IMR-90 (cell line): ENCODE measurements at regions not wholly inside any gene's neighbourhood (a gene's known extent, or its start where the extent isn't known, plus 50 kb on each side); places are given as distances from the start of the nearest gene placed in this dataset.

Experiments
- ATAC-seq: fragments of 200-7000 bp; cut with Tn5 transposase; 2 replicates; pipeline ENCODE4 v1.9.1; 2020; ENCODE audit warnings: low read depth, mild to moderate bottlenecking, moderate library complexity
- BruUV-seq: library from RNA; stranded (reverse); fragments of 400-500 nt; replicated peaks from 2 replicates; lab custom pipeline; 2021; lab: Mats Ljungman, UMichigan
- CTCF ChIA-PET: fragments of 300-600 bp; formaldehyde crosslinking; extraction: SDS; loops from one replicate; lab custom pipeline; 2021; ENCODE audit warnings: antibody characterized with exemption; lab: Yijun Ruan, JAX
- POLR2A ChIA-PET: fragments of 300-600 bp; sonication (Branson Sonifier 250); formaldehyde crosslinking; loops from one replicate; lab custom pipeline; 2022; ENCODE audit warnings: antibody characterized with exemption; ENCODE audit not compliant: unreplicated experiment; lab: Charles Lee
- DNase-seq: peaks from one replicate; pipeline ENCODE4 v3.0.0; 2013
- H2AFZ ChIP-seq: replicated peaks from 2 replicates; pipeline ENCODE3; 2013; ENCODE audit warnings: low read length, mild to moderate bottlenecking; ENCODE audit not compliant: poor library complexity
- H2AK5ac ChIP-seq: 2 replicates; pipeline ENCODE4 v1.6.1; 2013; ENCODE audit warnings: low read depth, low read length, inconsistent platforms
- H2AK9ac ChIP-seq: replicated peaks from 2 replicates; pipeline ENCODE3; 2013; ENCODE audit warnings: mild to moderate bottlenecking, low read depth, low read length, moderate library complexity; ENCODE audit not compliant: poor library complexity
- H2BK120ac ChIP-seq: 2 replicates; pipeline ENCODE4 v1.6.1; 2013; ENCODE audit warnings: low read depth, low read length, inconsistent platforms
- H2BK15ac ChIP-seq: 3 replicates; pipeline ENCODE4 v1.6.1; 2013; ENCODE audit warnings: low read depth, low read length, inconsistent platforms
- H2BK20ac ChIP-seq: 2 replicates; pipeline ENCODE4 v1.6.1; 2013; ENCODE audit warnings: low read depth, mild to moderate bottlenecking, inconsistent platforms, low read length, moderate library complexity
- H2BK5ac ChIP-seq: 2 replicates; pipeline ENCODE4 v1.6.1; 2013; ENCODE audit warnings: mild to moderate bottlenecking, low read depth, low read length, inconsistent platforms; ENCODE audit not compliant: poor library complexity, severe bottlenecking
- H3K14ac ChIP-seq: replicated peaks from 2 replicates; pipeline ENCODE4 v1.6.1; 2013; ENCODE audit warnings: low read depth, low read length, inconsistent platforms
- H3K18ac ChIP-seq: 2 replicates; pipeline ENCODE4 v1.6.1; 2013; ENCODE audit warnings: low read depth, low read length, control low read depth
- H3K23ac ChIP-seq: 2 replicates; pipeline ENCODE4 v1.6.1; 2013; ENCODE audit warnings: low read depth, low read length, inconsistent platforms
- H3K27ac ChIP-seq: 2 replicates; pipeline ENCODE4 v1.5.1; 2013; ENCODE audit warnings: mild to moderate bottlenecking, control low read depth, low read length; ENCODE audit not compliant: insufficient read depth
- H3K27me3 ChIP-seq: 2 replicates; pipeline ENCODE4 v1.6.1; 2013; ENCODE audit warnings: low read length; ENCODE audit not compliant: control insufficient read depth, insufficient read depth
- H3K36me3 ChIP-seq: 2 replicates; pipeline ENCODE4 v1.6.1; 2013; ENCODE audit warnings: low read length, mixed read lengths; ENCODE audit not compliant: control insufficient read depth, insufficient read depth
- H3K4ac ChIP-seq: 2 replicates; pipeline ENCODE4 v1.6.1; 2013; ENCODE audit warnings: low read depth, low read length, inconsistent platforms
- H3K4me1 ChIP-seq: 2 replicates; pipeline ENCODE4 v1.6.1; 2013; ENCODE audit warnings: low read length, mixed read lengths; ENCODE audit not compliant: control insufficient read depth, insufficient read depth
- H3K4me2 ChIP-seq: 2 replicates; pipeline ENCODE4 v1.6.1; 2013; ENCODE audit warnings: low read depth, mild to moderate bottlenecking, control low read depth, low read length, moderate library complexity
- H3K4me3 ChIP-seq: 2 replicates; pipeline ENCODE4 v1.5.1; 2013; ENCODE audit warnings: low read depth, mild to moderate bottlenecking, control low read depth, low read length, moderate library complexity; ENCODE audit not compliant: insufficient read depth
- H3K56ac ChIP-seq: 2 replicates; pipeline ENCODE4 v1.6.1; 2013; ENCODE audit warnings: low read length, inconsistent platforms; ENCODE audit not compliant: insufficient read depth; ENCODE audit errors: extremely low read depth
- H3K79me1 ChIP-seq, 2 experiments: 2 replicates each; pipeline ENCODE4 v1.6.1; 2013; ENCODE audit warnings: low read length in 2 of 2, inconsistent platforms in 1 of 2, low read depth in 1 of 2
- H3K9ac ChIP-seq: 2 replicates; pipeline ENCODE4 v1.6.1; 2013; ENCODE audit warnings: low read depth, low read length, control low read depth
- H3K9me1 ChIP-seq: 2 replicates; pipeline ENCODE4 v1.6.1; 2013; ENCODE audit warnings: low read length, inconsistent platforms; ENCODE audit not compliant: insufficient read depth
- H3K9me3 ChIP-seq: 2 replicates; pipeline ENCODE4 v1.6.1; 2013; ENCODE audit warnings: low read length; ENCODE audit not compliant: control insufficient read depth, insufficient read depth
- H4K20me1 ChIP-seq: 2 replicates; pipeline ENCODE4 v1.6.1; 2013; ENCODE audit warnings: low read length, inconsistent platforms; ENCODE audit not compliant: insufficient read depth
- H4K5ac ChIP-seq: 2 replicates; pipeline ENCODE4 v1.6.1; 2013; ENCODE audit warnings: mild to moderate bottlenecking, low read depth, low read length, control low read depth
- H4K8ac ChIP-seq, 2 experiments: 2 replicates each; pipeline ENCODE4 v1.6.1; 2013; ENCODE audit warnings: low read depth in 2 of 2, low read length in 2 of 2, control low read depth in 1 of 2, inconsistent platforms in 1 of 2
- H4K91ac ChIP-seq: 2 replicates; pipeline ENCODE4 v1.6.1; 2013; ENCODE audit warnings: low read depth, low read length, inconsistent platforms; ENCODE audit not compliant: insufficient read depth
- BHLHE40 ChIP-seq: fragments of 150-350 bp; IDR thresholded peaks from 2 replicates; pipeline ENCODE4 v1.6.1; 2016; ENCODE audit warnings: mild to moderate bottlenecking, low read depth, low read length
- CEBPB ChIP-seq: IDR thresholded peaks from 2 replicates; pipeline ENCODE4 v1.6.1; 2012; ENCODE audit warnings: low read depth, low read length, improper control_type of control experiment
- CHD1 ChIP-seq: IDR thresholded peaks from 2 replicates; pipeline ENCODE4 v1.6.1; 2012; ENCODE audit warnings: low read depth, low read length, improper control_type of control experiment
- CTCF ChIP-seq: conservative IDR thresholded peaks from 2 replicates; pipeline ENCODE4 v1.5.1; 2012; ENCODE audit warnings: mild to moderate bottlenecking, low read depth, low read length, improper control_type of control experiment
- FOS ChIP-seq: fragments of 150-350 bp; IDR thresholded peaks from 2 replicates; pipeline ENCODE4 v1.6.1; 2016; ENCODE audit warnings: low read depth, low read length
- MAFK ChIP-seq: IDR thresholded peaks from 2 replicates; pipeline ENCODE4 v1.6.1; 2012; ENCODE audit warnings: low read depth, low read length, improper control_type of control experiment
- MAZ ChIP-seq: IDR thresholded peaks from 2 replicates; pipeline ENCODE4 v1.6.1; 2012; ENCODE audit warnings: low read depth, mild to moderate bottlenecking, low read length, improper control_type of control experiment, moderate library complexity, borderline replicate concordance
- MXI1 ChIP-seq: IDR thresholded peaks from 2 replicates; pipeline ENCODE4 v1.6.1; 2012; ENCODE audit warnings: low read depth, mild to moderate bottlenecking, low read length, moderate library complexity, borderline replicate concordance
- NFE2L2 ChIP-seq: fragments of 150-350 bp; IDR thresholded peaks from 2 replicates; pipeline ENCODE4 v1.6.1; 2016; ENCODE audit warnings: low read depth, mild to moderate bottlenecking, low read length
- POLR2A ChIP-seq: IDR thresholded peaks from 2 replicates; pipeline ENCODE4 v1.6.1; 2012; ENCODE audit warnings: mild to moderate bottlenecking, low read depth, low read length
- RAD21 ChIP-seq: IDR thresholded peaks from 2 replicates; pipeline ENCODE4 v1.6.1; 2012; ENCODE audit warnings: low read length, improper control_type of control experiment
- RCOR1 ChIP-seq: IDR thresholded peaks from 2 replicates; pipeline ENCODE4 v1.6.1; 2012; ENCODE audit warnings: mild to moderate bottlenecking, low read length, improper control_type of control experiment; ENCODE audit not compliant: insufficient replicate concordance
- RFX5 ChIP-seq: IDR thresholded peaks from 2 replicates; pipeline ENCODE4 v1.8.0; 2012; ENCODE audit warnings: low read depth, mild to moderate bottlenecking, low read length, moderate library complexity
- SMC3 ChIP-seq: fragments of 150-350 bp; IDR thresholded peaks from 2 replicates; pipeline ENCODE4 v1.6.1; 2016; ENCODE audit warnings: low read depth, mild to moderate bottlenecking, antibody characterized with exemption, low read length, moderate library complexity
- USF2 ChIP-seq: fragments of 150-350 bp; IDR thresholded peaks from 2 replicates; pipeline ENCODE4 v1.6.1; 2017; ENCODE audit warnings: mild to moderate bottlenecking, antibody characterized with exemption, low read length, low read depth
- WGBS, 2 experiments: methylation state at CpG; one replicate each; pipeline versions ENCODE4 v1.1.5 to v1.1.7; 2013; ENCODE audit warnings: missing lambda C conversion rate in 2 of 2; ENCODE audit not compliant: insufficient read length in 1 of 2; ENCODE audit errors: extremely low coverage in 2 of 2; 5-methylcytosine and 5-hydroxymethylcytosine counted together
- dilution Hi-C: fragments of 300-500 bp; cut with HindIII; formaldehyde crosslinking; loops from one replicate; pipeline ENCODE4 v1.14.3; 2018; ENCODE audit warnings: low sequenced_read_pairs; ENCODE audit not compliant: unreplicated experiment
- in situ Hi-C: fragments of 300-500 bp; cut with MboI; formaldehyde crosslinking; loops from 3 replicates; pipeline ENCODE4 v1.14.3; 2019; ENCODE audit warnings: low sequenced_read_pairs, inconsistent platforms, mixed read lengths
- intact Hi-C: fragments of 100-400 bp; cut with micrococcal nuclease; formaldehyde crosslinking; loops from 2 replicates; pipeline ENCODE4 v1.10.0; 2022
- TF ChIP-seq, protein P1 (sequence below): fragments of 150-350 bp; IDR thresholded peaks from 2 replicates; pipeline ENCODE4 v1.6.1; 2016; ENCODE audit warnings: low read depth, mild to moderate bottlenecking, low read length, moderate library complexity, borderline replicate concordance

- H2AK9ac ChIP-seq, result no peak overlapping the region
- DNase-seq, result no peak
- no peak overlapping the region for H3K9ac ChIP-seq
- H3K4me3 ChIP-seq, result no peak overlapping the region
- POLR2A ChIA-PET, result no interaction called here
- H3K79me1 ChIP-seq, result no peaks in the 10 kb centered on the region
- CTCF ChIA-PET, result no interaction called here
- H3K23ac ChIP-seq, result no peak overlapping the region
- no peak overlapping the region for H2AFZ ChIP-seq
- no TSS peak for BruUV-seq
- no peak overlapping the region for H4K91ac ChIP-seq
- H3K36me3 ChIP-seq, result no peaks in the 10 kb centered on the region
- H4K20me1 ChIP-seq, result no peaks in the 10 kb centered on the region
- H3K4me1 ChIP-seq, result no peaks in the 10 kb centered on the region
- H2AK5ac ChIP-seq, result no peak overlapping the region
- dilution Hi-C loops (no loop called here), in situ Hi-C loops (no loop called here), intact Hi-C loops (no loop called here)
- no peak for ATAC-seq
- TF ChIP-seq USF2 (no peak), FOS (no peak), RFX5 (no peak), CEBPB (no peak), MAZ (no peak), POLR2A (no peak), MAFK (no peak), SMC3 (no peak), BHLHE40 (no peak), MXI1 (no peak), NFE2L2 (no peak), RCOR1 (no peak), CHD1 (no peak), RAD21 (no peak), CTCF (no peak)
- TF ChIP-seq, protein P1, sequence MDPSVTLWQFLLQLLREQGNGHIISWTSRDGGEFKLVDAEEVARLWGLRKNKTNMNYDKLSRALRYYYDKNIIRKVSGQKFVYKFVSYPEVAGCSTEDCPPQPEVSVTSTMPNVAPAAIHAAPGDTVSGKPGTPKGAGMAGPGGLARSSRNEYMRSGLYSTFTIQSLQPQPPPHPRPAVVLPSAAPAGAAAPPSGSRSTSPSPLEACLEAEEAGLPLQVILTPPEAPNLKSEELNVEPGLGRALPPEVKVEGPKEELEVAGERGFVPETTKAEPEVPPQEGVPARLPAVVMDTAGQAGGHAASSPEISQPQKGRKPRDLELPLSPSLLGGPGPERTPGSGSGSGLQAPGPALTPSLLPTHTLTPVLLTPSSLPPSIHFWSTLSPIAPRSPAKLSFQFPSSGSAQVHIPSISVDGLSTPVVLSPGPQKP, result no peak
- no peak overlapping the region for H2BK120ac ChIP-seq
- WGBS, 2 experiments, result 0% methylated on average over 1 of the region's 2 CpGs; no CpG with 5 or more reads in 1 of the 2 experiments
- no peak overlapping the region for H3K18ac ChIP-seq
- H3K27ac ChIP-seq, result no peak overlapping the region
- no peak overlapping the region for H4K8ac ChIP-seq
- H3K27me3 ChIP-seq, result no peaks in the 10 kb centered on the region
- H2BK15ac ChIP-seq, result no peak overlapping the region
- H2BK20ac ChIP-seq, result no peak overlapping the region
- H3K4me2 ChIP-seq, result no peak overlapping the region
- H3K14ac ChIP-seq, result no peak overlapping the region
- 0 out of 2 replicates have a peak, but pooled peaks cover 4% of the 10 kb centered on the region for H3K9me3 ChIP-seq
- no peaks in the 10 kb centered on the region for H3K9me1 ChIP-seq
- H3K56ac ChIP-seq, result no peak overlapping the region
- H3K4ac ChIP-seq, result no peak overlapping the region
- H4K5ac ChIP-seq, result no peak overlapping the region
- no peak overlapping the region for H2BK5ac ChIP-seq
Measured at GRCh38 chr9:117821954-117822353, 117.8 kb downstream of the TLR4 start.
